ENCODE measurements at regions not wholly inside any gene's neighbourhood (a gene's known extent, or its start where the extent isn't known, plus 50 kb on each side); places are given as distances from the start of the nearest gene placed in this dataset.

DNA sequence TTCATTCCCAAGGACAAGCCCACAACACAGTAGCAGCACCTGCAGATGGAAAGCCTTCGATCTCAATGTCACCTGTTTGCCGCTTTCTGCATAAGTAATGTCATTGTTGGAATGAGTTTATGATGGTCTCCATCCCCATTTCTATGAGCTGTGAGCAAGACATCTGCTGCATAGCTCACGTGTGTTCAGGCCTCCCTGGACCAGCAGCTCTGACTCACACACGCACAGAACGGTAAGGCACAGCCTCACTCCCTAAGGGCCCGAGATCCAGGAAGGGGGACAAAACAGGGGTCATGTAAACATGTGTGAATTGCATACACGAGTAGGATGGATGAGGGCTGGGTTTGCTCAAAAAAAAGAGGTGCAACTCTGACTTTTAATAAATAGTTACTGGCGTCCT lies 223.1 kb downstream of the SOX9 start:
- H3K9me3 Mint-ChIP-seq: peaks cover 5% of the 10 kb centered on the region
- no peak overlapping the region for H3K4me3 Mint-ChIP-seq
- DNase-seq: no peak
- no peaks in the 10 kb centered on the region for H3K36me3 Mint-ChIP-seq (ENCODE audit: low read depth)
- CTCF ChIA-PET: no interaction called here
- H3K4me1 Mint-ChIP-seq (ENCODE audit: low read depth): no peaks in the 10 kb centered on the region
- H3K27ac Mint-ChIP-seq: no peak overlapping the region
- intact Hi-C loops (cut with micrococcal nuclease): no loop called here
- H3K27me3 Mint-ChIP-seq (ENCODE audit: low read depth): peaks cover 13% of the 10 kb centered on the region

DNA sequence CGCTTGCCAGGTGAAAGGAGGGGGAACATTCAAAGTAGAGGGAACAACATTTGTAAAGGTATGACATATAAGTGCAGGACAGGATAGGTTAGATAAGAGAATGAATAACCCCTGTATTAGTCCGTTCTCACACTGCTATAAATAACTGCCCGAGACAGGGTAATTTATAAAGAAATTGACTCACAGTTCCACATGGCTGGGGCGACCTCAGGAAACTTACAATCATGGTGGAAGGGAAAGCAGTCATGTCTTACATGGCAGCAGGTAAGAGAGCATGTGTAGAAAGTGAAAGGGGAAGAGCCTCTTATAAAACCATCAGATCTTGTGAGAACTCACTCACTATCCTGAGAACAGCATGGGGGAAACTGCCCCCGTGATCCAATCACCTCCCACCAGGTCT lies 223.8 kb downstream of the SOX9 start:
- H3K4me3 Mint-ChIP-seq: no peak overlapping the region
- H3K36me3 Mint-ChIP-seq (ENCODE audit: low read depth): no peaks in the 10 kb centered on the region
- intact Hi-C loops (cut with micrococcal nuclease): no loop called here
- peaks cover 5% of the 10 kb centered on the region for H3K9me3 Mint-ChIP-seq
- H3K4me1 Mint-ChIP-seq (ENCODE audit: low read depth): no peaks in the 10 kb centered on the region
- CTCF ChIA-PET: no interaction called here
- H3K27ac Mint-ChIP-seq: no peak overlapping the region
- DNase-seq: no peak
- H3K27me3 Mint-ChIP-seq (ENCODE audit: low read depth): peaks cover 8% of the 10 kb centered on the region

DNA sequence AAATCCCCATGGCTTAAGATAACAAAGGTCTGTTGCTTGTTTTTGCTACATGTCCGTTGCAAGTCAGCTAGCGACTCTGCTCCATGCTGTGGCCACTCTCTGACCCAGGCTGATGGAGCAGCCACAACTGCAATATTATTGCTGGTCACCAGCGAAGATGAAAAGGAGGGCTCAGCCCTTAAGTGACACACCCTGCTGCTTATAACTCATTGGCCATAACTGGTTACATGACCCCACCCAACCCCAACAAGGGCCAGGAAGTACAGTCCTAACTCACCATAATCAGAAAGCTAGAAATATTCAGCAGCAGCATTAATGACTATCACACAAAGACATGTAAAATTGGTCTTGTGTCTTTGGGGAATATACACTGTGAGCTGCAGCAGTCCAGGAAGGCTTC lies 224.3 kb downstream of the SOX9 start:
- no peak overlapping the region for H3K4me3 Mint-ChIP-seq
- CTCF ChIA-PET: no interaction called here

DNA sequence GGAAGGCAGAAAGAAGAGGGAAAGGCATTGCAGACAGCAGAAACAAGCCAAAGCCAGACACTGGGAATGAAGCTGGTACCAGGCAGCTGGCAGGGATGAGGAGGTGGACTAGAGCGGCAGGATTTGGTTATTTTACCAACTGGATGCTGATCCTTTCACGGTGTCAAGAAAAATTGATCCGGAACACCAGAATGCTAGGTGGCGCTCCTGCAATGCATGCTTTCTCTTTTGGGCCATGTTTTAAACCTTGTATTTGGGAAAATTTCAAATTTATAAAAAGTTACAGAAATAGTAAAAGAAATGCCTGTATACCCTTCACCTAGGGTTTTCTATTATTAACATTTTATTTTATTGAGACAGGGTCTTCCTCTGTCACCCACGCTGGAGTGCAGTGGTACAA lies 224.7 kb downstream of the SOX9 start:
- peaks cover 5% of the 10 kb centered on the region for H3K9me3 Mint-ChIP-seq
- H3K27me3 Mint-ChIP-seq (ENCODE audit: low read depth): peaks cover 7% of the 10 kb centered on the region
- no peaks in the 10 kb centered on the region for H3K4me1 Mint-ChIP-seq (ENCODE audit: low read depth)
- intact Hi-C loops (cut with micrococcal nuclease): no loop called here
- H3K36me3 Mint-ChIP-seq (ENCODE audit: low read depth): no peaks in the 10 kb centered on the region
- no peak for DNase-seq
- CTCF ChIA-PET: no interaction called here
- H3K4me3 Mint-ChIP-seq: no peak overlapping the region
- no peak overlapping the region for H3K27ac Mint-ChIP-seq

More for the DNA sequence above, 224.3 kb downstream of the SOX9 start:
- peaks cover 8% of the 10 kb centered on the region for H3K27me3 Mint-ChIP-seq (ENCODE audit: low read depth)
- no peak overlapping the region for H3K27ac Mint-ChIP-seq
- no peaks in the 10 kb centered on the region for H3K36me3 Mint-ChIP-seq (ENCODE audit: low read depth)
- no peaks in the 10 kb centered on the region for H3K4me1 Mint-ChIP-seq (ENCODE audit: low read depth)
- H3K9me3 Mint-ChIP-seq: peaks cover 5% of the 10 kb centered on the region
- no peak for DNase-seq
- intact Hi-C loops (cut with micrococcal nuclease): no loop called here

DNA sequence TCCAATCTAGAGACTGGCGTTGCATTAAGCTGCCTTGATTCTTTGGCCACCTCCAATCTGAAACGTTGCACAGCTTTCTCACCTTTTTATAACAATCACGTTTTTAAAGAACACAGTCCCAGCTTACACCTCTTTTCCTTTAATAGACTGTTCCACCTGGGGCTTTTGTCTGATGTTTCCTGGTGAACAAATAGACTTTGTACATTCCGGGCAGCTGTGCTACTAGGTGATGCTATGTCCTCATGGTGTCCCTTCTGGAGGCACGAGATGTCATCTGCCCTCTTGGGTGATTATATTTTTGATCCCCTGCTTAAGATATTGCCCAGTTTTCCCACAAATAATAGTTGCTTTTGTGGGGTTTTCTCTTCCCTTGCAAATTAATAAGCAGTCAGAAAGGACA lies 225.5 kb downstream of the SOX9 start:
- DNase-seq: no peak
- H3K4me3 Mint-ChIP-seq: no peak overlapping the region
- CTCF ChIA-PET: no interaction called here
- no peak overlapping the region for H3K27ac Mint-ChIP-seq
- intact Hi-C loops (cut with micrococcal nuclease): no loop called here
- H3K4me1 Mint-ChIP-seq (ENCODE audit: low read depth): no peaks in the 10 kb centered on the region
- H3K36me3 Mint-ChIP-seq (ENCODE audit: low read depth): no peaks in the 10 kb centered on the region
- peaks cover 5% of the 10 kb centered on the region for H3K9me3 Mint-ChIP-seq
- H3K27me3 Mint-ChIP-seq (ENCODE audit: low read depth): peaks cover 4% of the 10 kb centered on the region

DNA sequence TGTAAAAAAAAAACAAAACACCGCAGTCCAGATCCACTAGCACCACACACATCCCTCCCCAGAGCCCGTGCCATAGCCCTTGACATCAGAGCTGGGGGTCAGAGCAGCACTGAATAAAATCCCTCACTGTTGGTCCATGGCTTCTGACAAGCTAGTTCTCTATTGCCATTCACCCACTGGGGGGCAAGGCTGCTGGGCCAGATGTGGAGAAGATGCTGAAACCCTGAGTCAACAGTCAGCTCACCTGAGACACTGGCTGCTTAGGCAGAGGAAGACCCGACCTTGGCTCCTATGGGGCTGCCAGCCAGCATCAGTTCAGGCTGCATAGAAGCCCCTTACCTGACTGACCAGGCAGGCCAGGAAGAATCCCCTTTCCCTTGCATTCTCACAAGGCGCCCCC lies 228.2 kb downstream of the SOX9 start:
- Mint-ChIP-seq H3K4me1 (ENCODE audit: low read depth) (no peaks in the 10 kb centered on the region), H3K27me3 (ENCODE audit: low read depth) (peaks cover 6% of the 10 kb centered on the region), H3K27ac (no peak overlapping the region), H3K36me3 (ENCODE audit: low read depth) (no peaks in the 10 kb centered on the region), H3K9me3 (peaks cover 6% of the 10 kb centered on the region), H3K4me3 (no peak overlapping the region)
- DNase-seq: no peak
- CTCF ChIA-PET: no interaction called here
- intact Hi-C loops (cut with micrococcal nuclease): no loop called here

DNA sequence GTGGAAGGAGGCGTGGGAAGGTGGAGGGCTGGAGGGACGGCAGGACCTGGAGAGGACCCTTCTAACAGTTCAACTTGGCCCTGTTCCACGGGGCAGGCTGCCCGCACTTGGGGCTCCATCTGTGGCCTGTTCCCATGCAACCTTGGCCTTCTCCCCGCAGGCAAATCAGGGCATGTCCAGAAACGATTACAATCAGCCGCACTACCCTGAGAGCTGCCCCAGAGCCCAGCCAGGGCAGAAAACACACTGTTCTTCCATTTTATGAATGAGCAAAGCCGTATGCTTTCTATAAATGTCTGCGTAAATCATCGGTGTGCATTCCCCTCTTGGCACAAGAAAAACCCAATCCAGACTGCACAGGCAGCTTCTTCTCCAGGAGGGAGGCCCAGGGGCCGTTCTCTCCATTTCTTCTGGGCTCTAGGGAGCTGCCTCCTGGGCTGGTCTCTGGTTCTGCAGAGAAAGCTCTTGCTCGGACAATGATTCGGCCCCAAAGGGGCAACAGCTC lies 228.7 kb downstream of the SOX9 start:
- H3K36me3 Mint-ChIP-seq (ENCODE audit: low read depth): no peaks in the 10 kb centered on the region
- intact Hi-C loops (cut with micrococcal nuclease): no loop called here
- DNase-seq: no peak
- CTCF ChIA-PET: no interaction called here
- H3K9me3 Mint-ChIP-seq: peaks cover 5% of the 10 kb centered on the region
- H3K4me1 Mint-ChIP-seq (ENCODE audit: low read depth): no peaks in the 10 kb centered on the region
- H3K27ac Mint-ChIP-seq: no peak overlapping the region
- H3K4me3 Mint-ChIP-seq: no peak overlapping the region
- peaks cover 6% of the 10 kb centered on the region for H3K27me3 Mint-ChIP-seq (ENCODE audit: low read depth)

DNA sequence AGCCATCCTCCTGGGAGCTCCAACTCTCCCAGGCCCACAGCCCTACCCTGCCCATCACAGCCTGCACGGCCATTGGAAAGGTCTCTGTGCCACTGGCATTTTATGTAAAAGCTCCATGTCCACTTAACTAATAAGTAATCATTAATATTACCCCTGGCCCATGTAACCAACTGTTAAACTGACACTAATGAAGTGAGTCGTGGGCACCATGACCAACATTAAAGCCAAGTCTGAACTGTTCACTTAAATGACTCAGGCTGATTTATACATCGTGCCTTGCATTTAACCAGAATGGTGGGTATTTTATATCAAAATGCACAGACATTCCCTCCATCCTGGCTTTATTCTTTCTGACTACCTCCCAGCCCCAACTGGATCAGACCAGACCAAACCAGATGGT lies 229.3 kb downstream of the SOX9 start:
- no peak overlapping the region for H3K27ac Mint-ChIP-seq
- DNase-seq: no peak
- peaks cover 4% of the 10 kb centered on the region for H3K9me3 Mint-ChIP-seq
- CTCF ChIA-PET: no interaction called here
- intact Hi-C loops (cut with micrococcal nuclease): no loop called here
- H3K4me1 Mint-ChIP-seq (ENCODE audit: low read depth): no peaks in the 10 kb centered on the region
- H3K4me3 Mint-ChIP-seq: no peak overlapping the region
- peaks cover 6% of the 10 kb centered on the region for H3K27me3 Mint-ChIP-seq (ENCODE audit: low read depth)
- H3K36me3 Mint-ChIP-seq (ENCODE audit: low read depth): no peaks in the 10 kb centered on the region

DNA sequence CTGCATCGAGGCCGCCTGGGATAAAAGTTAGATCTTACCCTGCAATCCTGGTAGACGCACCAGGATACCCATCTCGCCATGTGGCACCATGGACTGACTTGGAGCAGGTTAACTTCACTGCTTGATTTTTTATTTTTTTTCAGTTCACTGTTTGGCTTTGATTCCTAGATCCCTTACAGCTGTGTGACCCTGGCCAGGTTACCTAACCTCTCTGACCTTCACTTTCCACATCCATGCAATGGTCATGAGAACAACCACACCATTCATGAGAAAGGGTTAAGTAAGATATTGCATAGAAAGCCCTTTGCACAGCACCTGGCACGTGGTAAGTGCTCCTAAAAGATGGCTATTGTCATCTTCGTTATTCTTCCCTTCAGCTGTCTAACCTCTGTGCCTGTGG lies 230.5 kb downstream of the SOX9 start:
- no peaks in the 10 kb centered on the region for H3K4me1 Mint-ChIP-seq (ENCODE audit: low read depth)
- peaks cover 6% of the 10 kb centered on the region for H3K9me3 Mint-ChIP-seq
- no peaks in the 10 kb centered on the region for H3K36me3 Mint-ChIP-seq (ENCODE audit: low read depth)
- H3K4me3 Mint-ChIP-seq: no peak overlapping the region
- intact Hi-C loops (cut with micrococcal nuclease): no loop called here
- CTCF ChIA-PET: no interaction called here
- no peak overlapping the region for H3K27ac Mint-ChIP-seq
- peaks cover 6% of the 10 kb centered on the region for H3K27me3 Mint-ChIP-seq (ENCODE audit: low read depth)
- no peak for DNase-seq

DNA sequence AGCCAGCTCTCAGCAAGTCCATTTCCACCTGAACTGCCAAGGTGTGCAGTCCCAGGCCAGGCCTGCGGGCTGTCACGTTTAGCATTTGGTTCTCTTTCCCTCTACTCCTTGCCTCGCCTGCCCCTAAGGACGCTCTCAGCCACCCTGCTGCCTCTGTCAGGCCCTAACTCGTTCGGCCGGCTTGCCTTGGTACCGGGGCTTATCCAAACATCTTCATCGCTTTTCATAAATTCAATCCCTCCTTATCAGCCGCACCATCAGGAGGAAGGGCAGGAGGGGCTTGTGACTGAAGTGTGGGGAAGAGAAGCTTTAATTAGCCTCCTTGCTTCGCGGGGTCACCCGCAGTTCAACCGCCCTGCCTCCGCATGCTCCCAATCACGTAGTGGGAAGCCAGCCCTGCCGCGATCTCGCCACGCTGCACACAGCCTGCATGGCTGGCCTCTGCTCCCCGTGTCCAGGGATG lies 231.1 kb downstream of the SOX9 start:
- H3K4me1 Mint-ChIP-seq (ENCODE audit: low read depth): no peaks in the 10 kb centered on the region
- no peak overlapping the region for H3K27ac Mint-ChIP-seq
- intact Hi-C loops (cut with micrococcal nuclease): no loop called here
- H3K36me3 Mint-ChIP-seq (ENCODE audit: low read depth): no peaks in the 10 kb centered on the region
- DNase-seq: no peak
- CTCF ChIA-PET: no interaction called here
- no peak overlapping the region for H3K4me3 Mint-ChIP-seq
- H3K9me3 Mint-ChIP-seq: peaks cover 8% of the 10 kb centered on the region
- peaks cover 6% of the 10 kb centered on the region for H3K27me3 Mint-ChIP-seq (ENCODE audit: low read depth)

DNA sequence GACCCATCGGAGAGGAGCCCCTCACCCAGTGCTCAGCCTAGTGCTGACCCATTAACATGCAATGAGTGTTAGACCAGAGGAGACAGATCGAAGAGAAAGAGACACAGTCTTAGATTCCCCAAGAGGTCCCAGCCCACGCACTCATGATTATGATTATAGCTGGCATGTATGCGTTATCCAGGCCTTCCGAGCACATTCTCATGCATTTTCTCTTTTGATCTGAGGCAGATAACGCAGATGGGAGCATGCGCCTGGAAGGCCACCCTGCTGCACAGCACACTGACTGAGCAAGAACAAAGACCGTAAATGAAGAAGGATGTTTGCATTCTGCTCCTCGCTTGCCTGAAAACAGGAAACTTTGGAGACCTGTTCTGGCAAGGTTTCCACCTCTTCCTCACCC lies 232.7 kb downstream of the SOX9 start:
- no peaks in the 10 kb centered on the region for H3K4me1 Mint-ChIP-seq (ENCODE audit: low read depth)
- no peaks in the 10 kb centered on the region for H3K36me3 Mint-ChIP-seq (ENCODE audit: low read depth)
- H3K27me3 Mint-ChIP-seq (ENCODE audit: low read depth): peaks cover 9% of the 10 kb centered on the region
- H3K9me3 Mint-ChIP-seq: peaks cover 11% of the 10 kb centered on the region
- CTCF ChIA-PET: no interaction called here
- DNase-seq: no peak
- H3K27ac Mint-ChIP-seq: no peak overlapping the region
- intact Hi-C loops (cut with micrococcal nuclease): no loop called here
- H3K4me3 Mint-ChIP-seq: no peak overlapping the region

DNA sequence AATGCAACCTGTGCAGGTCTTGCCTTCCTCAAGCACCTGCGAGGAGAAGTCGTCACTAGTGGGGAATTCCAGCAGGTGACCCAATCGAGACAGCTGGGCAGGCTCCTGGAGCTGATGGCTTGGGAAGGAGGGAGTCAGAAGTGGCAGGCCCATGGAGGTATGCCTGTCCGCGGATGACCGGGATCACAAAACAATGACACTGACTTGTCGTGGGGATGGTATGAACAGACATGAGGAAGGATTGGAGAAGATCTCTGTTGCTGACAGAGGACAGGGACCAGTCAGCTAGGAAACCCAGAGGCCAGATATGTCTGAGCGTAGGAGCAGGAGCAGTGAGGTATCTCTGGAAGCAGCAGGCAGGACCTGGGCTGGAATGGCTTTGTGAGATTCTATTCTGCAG lies 233.3 kb downstream of the SOX9 start:
- intact Hi-C loops (cut with micrococcal nuclease): no loop called here
- Mint-ChIP-seq H3K4me3 (no peak overlapping the region), H3K9me3 (peaks cover 11% of the 10 kb centered on the region), H3K27me3 (ENCODE audit: low read depth) (peaks cover 9% of the 10 kb centered on the region), H3K4me1 (ENCODE audit: low read depth) (no peaks in the 10 kb centered on the region), H3K36me3 (ENCODE audit: low read depth) (no peaks in the 10 kb centered on the region), H3K27ac (no peak overlapping the region)
- CTCF ChIA-PET: no interaction called here
- DNase-seq: no peak

DNA sequence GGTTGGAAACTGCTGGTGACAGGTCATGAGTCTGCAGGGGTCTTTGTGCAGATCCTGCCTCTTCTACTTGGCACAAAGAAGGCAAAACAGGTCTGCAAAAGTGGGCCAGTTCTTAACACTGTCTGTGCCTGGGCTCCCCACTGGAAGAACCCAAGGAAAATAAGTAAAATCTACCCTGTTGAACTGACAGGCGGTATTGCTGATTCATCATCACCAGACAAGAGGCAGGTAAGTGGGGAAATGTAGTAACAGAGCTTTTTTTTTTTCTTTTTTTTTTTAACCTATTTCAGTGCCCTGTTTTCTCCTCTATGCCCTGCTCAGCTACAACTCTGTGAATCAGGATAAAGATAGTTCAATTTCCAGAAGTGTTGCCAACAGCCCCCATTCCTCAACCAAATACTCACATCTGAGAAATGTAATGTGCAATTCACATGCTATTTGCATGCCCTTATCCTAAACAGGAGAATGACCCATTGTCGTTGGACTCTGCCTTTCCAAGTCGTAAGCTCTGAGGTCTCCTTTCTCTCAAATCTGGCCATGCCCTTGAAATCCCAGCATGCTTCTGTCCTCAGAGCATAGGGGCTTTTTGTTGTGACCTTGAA lies 237.0 kb downstream of the SOX9 start:
- Mint-ChIP-seq H3K4me1 (ENCODE audit: low read depth) (no peaks in the 10 kb centered on the region), H3K9me3 (peaks cover 11% of the 10 kb centered on the region), H3K27ac (no peak overlapping the region), H3K4me3 (no peak overlapping the region), H3K27me3 (ENCODE audit: low read depth) (peaks cover 8% of the 10 kb centered on the region), H3K36me3 (ENCODE audit: low read depth) (no peaks in the 10 kb centered on the region)
- DNase-seq: no peak
- CTCF ChIA-PET: no interaction called here
- intact Hi-C loops (cut with micrococcal nuclease): no loop called here

DNA sequence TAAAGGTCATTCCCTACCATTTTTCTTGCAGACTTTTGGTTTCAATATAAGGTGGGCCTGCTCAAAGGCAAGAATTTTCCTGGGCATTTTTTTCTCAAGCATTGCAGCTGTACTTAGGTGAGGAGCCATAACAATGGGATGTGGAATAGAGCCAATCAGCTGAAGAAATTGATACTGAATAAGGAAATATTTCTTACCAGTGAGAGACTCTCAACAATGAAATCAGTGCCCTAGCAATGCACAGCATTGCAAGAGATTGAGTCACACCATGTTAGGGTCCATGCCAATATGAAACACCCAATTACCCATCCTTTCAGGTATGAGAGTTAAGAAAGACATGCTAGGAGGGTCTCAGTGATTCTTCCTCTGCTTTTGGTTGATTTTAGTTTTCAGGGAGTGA lies 237.6 kb downstream of the SOX9 start:
- Mint-ChIP-seq H3K27ac (no peak overlapping the region), H3K9me3 (peaks cover 11% of the 10 kb centered on the region), H3K4me3 (no peak overlapping the region), H3K36me3 (ENCODE audit: low read depth) (no peaks in the 10 kb centered on the region), H3K4me1 (ENCODE audit: low read depth) (no peaks in the 10 kb centered on the region), H3K27me3 (ENCODE audit: low read depth) (peaks cover 8% of the 10 kb centered on the region)
- intact Hi-C loops (cut with micrococcal nuclease): no loop called here
- CTCF ChIA-PET: no interaction called here
- DNase-seq: no peak

Measured in activated naive CD4-positive, alpha-beta T cell treated with anti-CD3 and anti-CD28 coated beads for 36 hours (primary cell).